GM19043 (cell line): ENCODE measurements at regions not wholly inside any gene's neighbourhood (a gene's known extent, or its start where the extent isn't known, plus 50 kb on each side); places are given as distances from the start of the nearest gene placed in this dataset.

Experiments
- ATAC-seq: cut with Tn5 transposase; IDR thresholded peaks from one replicate; pipeline ENCODE4 v1.9.1; 2021; ENCODE audit warnings: low read depth; ENCODE audit not compliant: unreplicated experiment

GRCh38 chr21:43333298-43334062, 93.5 kb downstream of the SIK1 start:
- ATAC-seq, result no peak

DNA sequence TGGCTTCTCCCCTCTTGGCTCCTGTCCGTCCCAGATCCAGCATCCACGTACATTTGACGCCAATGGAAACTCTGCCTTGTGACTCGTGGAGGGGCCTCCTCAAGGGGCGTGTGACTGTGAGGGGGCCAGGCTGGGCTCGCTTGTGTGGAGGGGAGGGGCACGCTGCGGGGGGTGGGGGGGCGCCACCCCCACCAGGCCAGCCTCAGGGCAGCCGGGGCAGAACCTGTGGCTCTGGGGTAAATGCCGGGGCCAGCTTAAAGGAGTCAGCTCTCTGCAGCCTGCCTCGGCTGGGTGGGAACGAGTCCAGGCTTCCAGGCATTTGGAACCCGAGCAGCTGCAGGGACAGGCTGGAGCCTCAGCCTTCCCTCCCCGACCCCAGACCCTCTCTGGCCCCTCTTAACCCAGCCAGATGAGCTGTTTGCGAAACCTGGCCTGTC, 94.1 kb downstream of the SIK1 start:
- ATAC-seq, result no peak

- ATAC-seq, result no peak
Observed at GRCh38 chr21:43331962-43332828, 94.7 kb downstream of the SIK1 start.

DNA sequence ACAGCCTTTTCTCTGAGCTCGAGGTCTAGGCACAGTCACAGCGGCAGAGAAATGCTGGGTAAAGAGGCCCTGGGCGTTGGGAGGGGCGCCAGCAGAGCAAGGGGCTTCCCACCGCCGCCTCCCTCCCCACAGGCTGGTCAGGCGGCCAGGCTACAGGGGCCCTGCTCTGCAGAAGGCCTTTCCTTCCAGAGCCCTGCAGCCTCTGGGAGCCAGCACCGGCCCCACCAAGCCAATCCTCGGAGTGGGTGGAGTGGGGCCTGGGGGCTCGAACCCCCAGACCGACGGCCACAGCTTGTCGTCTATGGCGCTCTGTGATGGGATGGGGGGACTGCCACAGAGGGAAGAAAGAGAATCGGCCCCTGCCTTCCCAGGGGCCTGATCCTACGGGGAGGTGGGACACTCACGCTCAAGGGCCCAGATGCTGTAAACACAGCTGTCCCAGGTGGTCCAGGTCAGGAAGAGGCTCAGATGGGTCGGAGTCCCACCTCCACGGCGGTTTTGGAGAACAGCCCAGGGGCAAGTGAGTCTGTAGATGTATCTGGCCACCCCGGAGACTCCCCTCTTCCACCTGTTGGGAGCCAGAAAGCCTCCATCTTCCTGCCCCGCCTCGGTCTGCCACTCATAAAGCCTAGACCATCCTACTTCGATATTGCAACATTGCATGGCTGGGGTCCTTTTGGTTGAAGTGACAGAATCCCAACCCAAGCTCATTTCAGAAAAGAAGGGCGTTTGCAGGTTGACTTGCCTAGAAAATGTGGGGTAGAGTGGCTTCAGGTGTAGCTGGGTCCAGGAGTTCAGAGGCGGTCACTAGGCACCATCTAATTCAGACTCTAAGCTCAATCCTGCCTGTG, 95.6 kb downstream of the SIK1 start:
- no peak for ATAC-seq

GRCh38 chr21:43330306-43330881, 96.5 kb downstream of the SIK1 start:
- ATAC-seq, result no peak

- ATAC-seq, result no peak
Observed at GRCh38 chr21:43329711-43330269, 97.1 kb downstream of the SIK1 start.

DNA sequence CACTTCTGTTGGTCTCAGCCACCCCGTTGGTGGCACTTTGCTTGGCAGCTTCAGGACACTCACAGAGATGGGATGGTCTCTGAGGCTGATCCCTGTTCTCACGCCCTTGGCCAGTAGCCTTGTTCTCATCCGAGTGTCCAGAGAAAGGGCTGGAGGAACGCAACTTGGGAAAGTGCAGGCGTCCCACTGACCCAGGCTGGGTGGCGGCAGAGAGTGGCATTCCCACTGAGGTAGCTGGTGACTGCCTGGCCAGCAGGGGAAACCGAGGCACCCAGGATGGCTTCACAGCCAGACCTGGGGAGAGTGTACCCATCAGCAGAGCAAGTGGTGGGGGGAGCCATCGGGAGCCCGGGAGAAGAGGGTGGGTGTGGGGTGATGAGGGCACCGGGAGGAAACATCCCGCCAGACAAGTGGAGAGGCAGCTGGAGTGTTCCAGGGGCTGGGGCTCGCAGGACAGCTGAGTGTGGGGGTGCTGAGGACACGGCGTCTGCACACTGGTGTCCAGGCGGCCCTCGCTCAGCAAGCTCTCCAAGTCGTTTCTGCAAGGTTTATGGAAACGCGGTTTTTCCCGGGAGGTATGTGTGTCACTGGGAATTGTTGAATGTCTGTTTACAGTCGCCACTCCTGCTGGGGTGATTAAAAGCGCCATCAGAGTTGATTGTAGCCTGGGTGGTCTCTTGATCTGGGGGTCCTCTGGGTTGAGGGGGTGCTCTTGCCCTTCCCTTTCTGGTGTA, 97.8 kb downstream of the SIK1 start:
- ATAC-seq, result no peak

DNA sequence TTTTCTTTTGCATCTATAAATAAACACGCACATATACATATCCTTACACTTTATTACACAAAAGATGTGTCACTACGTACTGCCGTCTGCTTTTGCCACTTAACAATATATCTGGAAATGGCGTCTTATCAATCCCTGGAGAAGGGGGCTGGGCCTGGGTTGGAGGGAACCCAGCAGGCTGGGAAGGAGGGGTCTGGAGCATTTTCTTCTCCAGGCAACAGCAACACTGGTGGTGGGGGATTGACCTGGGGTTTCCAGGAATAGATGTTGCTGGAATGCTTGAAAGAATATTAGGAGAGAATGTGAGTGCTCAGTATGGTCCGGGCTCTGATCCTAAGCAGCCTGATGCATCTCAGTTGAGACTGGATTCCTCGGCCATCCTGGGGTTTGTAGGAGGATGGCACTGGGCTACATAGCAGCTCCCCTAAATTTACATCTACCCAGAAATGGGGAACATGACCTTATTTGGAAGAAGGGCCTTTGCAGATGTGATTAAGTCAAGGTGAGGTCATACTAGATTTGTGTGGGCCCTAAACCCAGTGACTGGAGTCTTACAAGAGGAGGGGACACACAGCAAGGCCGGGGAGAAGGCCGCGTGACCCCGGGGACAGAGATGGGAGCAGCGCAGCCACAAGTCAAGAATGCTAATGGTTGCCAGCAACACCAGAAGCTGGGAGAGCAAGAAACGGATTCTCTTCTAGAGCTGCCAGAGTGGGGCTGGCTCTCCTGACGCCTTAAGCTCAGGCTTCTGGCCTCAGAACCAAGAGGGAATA, 98.6 kb downstream of the SIK1 start:
- no peak for ATAC-seq

DNA sequence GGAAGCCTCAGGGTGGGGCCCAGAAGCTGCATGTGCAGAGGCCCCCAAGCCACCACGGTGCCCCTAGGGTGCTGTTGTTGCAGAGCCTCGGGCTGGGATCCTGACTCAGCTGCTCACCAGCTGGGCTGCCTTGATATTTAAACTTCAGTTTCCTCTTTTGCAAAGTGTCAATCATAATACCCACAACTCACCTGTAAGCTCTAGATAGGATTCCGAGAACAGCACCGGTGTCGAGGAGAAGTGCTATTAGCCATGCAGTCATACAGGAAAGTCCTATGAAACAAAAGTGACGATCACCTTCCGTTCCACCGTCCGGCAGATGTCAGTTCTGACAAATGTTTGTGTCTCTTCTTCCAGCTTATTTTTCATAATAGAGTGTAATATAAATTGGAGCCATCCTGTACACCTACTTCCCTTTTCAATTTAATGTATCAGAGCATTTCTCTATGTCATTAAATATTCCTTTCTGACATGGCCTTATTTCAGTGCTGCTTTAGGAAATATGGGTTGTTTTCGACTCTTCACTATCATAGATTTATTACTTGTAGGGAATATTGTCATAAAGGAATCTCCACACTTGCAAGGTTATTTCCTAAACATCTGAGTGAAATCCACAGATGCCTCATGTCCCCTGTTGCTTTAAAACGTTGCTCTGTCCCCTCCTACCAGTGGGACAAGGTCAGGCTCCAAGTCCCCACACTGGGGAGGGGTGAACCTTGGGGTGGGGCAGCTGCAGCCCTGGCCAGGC, 100.8 kb downstream of the SIK1 start:
- no peak for ATAC-seq

DNA sequence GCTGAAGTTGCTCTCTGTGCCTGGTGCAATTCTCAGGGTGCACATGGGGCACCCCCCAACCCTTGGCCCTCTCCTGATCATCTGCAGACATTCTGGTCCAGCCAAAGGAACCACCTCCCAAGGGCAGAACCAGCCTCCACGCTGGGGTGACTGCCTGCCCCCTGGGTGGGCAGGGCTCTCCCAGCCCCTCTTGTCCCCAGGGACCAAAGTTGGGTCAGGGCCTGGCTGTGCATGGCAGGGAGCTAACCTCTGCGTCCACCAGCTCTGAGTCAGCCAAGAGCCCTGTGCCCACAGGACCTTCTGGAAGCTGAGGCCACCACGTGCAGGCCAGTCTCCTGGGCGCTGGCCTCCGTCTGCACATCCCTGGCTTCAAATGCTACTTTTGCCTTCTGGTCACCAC, 101.9 kb downstream of the SIK1 start:
- ATAC-seq, result no peak

DNA sequence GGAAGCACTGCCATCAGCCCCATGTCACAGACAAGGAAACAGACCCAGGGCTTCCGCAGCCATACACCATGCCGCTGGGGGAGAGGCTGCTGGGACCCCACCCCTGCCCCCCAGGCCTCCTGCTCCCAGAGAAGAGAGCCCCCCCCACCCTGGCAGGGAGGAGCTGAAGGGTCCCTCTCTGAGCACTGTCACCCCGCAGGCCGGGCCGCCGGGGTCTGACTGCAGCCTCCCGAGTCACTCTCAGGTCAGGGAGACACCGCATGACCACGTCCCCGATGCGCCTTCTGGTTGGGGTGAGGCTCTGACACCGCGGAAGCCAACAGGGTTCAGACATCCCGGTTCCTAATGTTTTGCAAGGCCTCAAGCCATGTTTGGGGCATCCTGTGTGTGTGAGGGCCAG, 102.3 kb downstream of the SIK1 start:
- no peak for ATAC-seq

- ATAC-seq, result no peak
Observed at GRCh38 chr21:43323244-43324005, 103.5 kb downstream of the SIK1 start.

GRCh38 chr21:43322805-43323204, 104.1 kb downstream of the SIK1 start:
- no peak for ATAC-seq

DNA sequence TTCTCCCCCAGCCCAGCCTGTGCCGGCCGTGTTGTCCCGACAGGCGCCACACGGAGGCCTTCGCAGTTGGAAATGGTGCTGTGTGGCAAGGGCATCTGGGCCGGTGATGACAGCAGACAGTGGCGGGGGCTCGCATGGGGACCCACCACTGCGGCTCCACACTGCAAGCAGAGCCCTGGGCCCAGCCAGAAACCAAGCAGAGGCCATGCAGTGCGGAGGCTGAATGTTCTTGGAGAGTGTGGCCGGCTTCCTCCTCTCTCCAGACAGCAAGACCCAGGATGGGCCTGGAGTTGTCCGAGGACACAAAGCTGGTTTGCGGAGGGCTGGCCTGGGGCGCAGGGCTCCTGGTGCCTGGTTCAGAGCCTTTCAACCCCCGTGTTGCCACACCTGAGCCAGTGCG, 104.6 kb downstream of the SIK1 start:
- ATAC-seq, result no peak

DNA sequence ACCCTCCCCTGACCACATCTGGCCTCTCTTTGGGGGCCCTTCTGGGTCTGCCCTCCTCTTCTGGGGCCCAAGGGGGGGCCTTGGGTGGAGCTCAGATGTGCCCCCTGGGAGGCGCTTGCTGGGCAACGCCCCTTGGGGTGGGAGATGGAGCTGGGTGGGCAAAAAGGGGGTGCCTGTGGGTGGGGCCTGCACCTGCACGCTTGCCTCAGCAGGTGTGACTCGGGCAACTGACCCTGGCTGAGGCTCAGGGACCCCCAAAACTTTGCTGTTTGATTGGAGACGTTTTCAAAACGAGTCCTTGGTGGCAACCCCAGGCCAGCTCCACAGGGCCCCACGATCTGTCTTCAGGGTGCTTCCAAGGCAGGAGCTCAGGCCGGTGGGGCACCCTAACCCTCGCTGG, 105.3 kb downstream of the SIK1 start:
- no peak for ATAC-seq

- ATAC-seq, result no peak
Observed at GRCh38 chr21:43321111-43321510, 105.8 kb downstream of the SIK1 start.

DNA sequence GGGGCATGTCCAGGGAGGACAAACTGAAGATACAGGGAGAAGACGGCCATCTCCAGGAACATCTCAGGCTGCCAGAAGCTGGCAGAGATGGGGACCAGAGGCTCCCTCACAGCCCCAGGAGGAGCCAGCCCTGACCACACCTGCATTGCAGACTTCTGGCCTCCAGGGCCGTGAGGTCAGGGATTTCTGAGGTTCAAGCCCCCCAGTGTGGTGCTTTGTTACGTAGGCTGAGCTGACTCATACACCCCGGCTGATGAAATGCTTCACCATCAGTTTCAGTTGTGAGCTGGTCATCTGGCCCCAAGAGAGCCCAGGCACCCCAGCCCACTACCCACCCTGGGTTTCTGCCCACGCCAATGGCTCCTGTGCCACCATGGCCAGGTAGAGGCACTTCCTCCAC, 106.4 kb downstream of the SIK1 start:
- no peak for ATAC-seq
